ENCODE measurements at regions not wholly inside any gene's neighbourhood (a gene's known extent, or its start where the extent isn't known, plus 50 kb on each side); places are given as distances from the start of the nearest gene placed in this dataset.

DNA sequence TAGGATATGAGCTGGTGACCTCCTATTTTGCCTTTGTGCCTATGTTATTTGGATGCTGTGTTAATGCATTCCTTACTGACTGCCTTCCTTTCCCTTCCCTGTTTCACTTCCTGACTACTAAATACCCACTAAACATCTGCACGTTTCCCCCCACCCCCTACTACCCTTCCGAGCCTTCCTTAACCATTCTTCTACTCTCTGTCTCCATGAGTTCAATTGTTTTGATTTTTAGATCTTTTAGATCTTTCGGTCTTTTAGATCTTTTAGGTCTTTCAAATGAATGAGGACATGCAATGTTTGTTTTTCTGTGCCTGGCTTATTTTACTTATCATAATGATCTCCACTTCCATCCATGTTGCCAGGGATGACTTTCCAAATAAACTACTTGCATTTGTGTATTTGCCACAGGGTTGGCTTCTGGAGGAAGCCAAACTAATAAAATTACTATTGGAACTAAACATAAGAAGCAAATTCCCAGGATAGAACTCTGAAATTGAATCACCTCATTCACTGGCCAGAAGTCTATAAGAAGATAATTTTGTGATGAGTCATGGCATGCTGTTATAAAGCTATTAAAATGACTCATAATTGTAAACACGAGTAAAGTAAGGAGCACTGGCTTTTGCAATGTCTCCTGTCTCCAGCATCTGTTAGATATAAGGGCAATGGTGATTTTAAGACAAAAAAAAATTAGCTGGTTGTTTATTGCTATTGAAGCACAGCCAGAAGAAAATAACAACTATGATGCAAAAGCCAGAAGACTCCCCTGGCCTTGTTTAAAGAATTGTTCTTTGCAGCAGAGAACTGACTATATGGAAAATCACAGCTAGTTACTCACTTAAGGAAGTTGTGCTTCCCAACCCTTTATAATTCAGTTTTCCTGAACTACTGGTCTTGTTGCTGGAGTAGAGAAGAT lies 586.3 kb downstream of the LRFN5 start (continued):
- TF ChIP-seq HDAC2 (IDR thresholded peaks at IDR 0.05) (no peak), CBX8 (IDR thresholded peaks at IDR 0.05) (no peak), POLR2AphosphoS2 (conservative IDR thresholded peaks at IDR 0.05; ENCODE audit: low read length) (no peak), FOXS1 (CRISPR knock-in tag; IDR thresholded peaks at IDR 0.05) (peak; percentile 29; the same call in 1 of the 2 replicates), HOXB5 (CRISPR knock-in tag; IDR thresholded peaks at IDR 0.05) (peak; percentile 68; the same call in 1 of the 2 replicates), KDM5A (IDR thresholded peaks at IDR 0.05) (no peak), EP300 (IDR thresholded peaks at IDR 0.05) (peak; percentile 76 to 85; a peak in 3 of 5 replicates), PHF8 (IDR thresholded peaks at IDR 0.05; ENCODE audit: borderline replicate concordance, low read depth) (no peak), ZC3H11A (IDR thresholded peaks at IDR 0.05) (no peak), KDM1A (IDR thresholded peaks at IDR 0.05; ENCODE audit: low read depth) (no peak), CHD2 (IDR thresholded peaks at IDR 0.05; ENCODE audit: low read length, partially characterized antibody) (no peak), RAD21 (conservative IDR thresholded peaks at IDR 0.05 in 1 of 2, IDR thresholded peaks at IDR 0.05 in 1 of 2) (peak; percentile 3 to 46; a peak in 3 of 5 replicates), HOXB13 (CRISPR knock-in tag; IDR thresholded peaks at IDR 0.05; ENCODE audit: low read depth) (peak; percentile 78; the same call in 1 of the 2 replicates), FOSL2 (IDR thresholded peaks at IDR 0.05) (peak; percentile 100), FOSL2 (CRISPR knock-in tag; IDR thresholded peaks at IDR 0.05) (peak; percentile 100), JUN (IDR thresholded peaks at IDR 0.05) (peak; percentile 91 to 96), TFCP2L1 (CRISPR knock-in tag; IDR thresholded peaks at IDR 0.05) (no peak), EHMT2 (IDR thresholded peaks at IDR 0.05; ENCODE audit: low read depth) (no peak), RNF2 (IDR thresholded peaks at IDR 0.05; ENCODE audit: borderline replicate concordance, low read depth) (no peak)
- TF ChIP-seq, protein P1, sequence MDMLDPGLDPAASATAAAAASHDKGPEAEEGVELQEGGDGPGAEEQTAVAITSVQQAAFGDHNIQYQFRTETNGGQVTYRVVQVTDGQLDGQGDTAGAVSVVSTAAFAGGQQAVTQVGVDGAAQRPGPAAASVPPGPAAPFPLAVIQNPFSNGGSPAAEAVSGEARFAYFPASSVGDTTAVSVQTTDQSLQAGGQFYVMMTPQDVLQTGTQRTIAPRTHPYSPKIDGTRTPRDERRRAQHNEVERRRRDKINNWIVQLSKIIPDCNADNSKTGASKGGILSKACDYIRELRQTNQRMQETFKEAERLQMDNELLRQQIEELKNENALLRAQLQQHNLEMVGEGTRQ (IDR thresholded peaks at IDR 0.05): no peak
- TF ChIP-seq, protein P2, sequence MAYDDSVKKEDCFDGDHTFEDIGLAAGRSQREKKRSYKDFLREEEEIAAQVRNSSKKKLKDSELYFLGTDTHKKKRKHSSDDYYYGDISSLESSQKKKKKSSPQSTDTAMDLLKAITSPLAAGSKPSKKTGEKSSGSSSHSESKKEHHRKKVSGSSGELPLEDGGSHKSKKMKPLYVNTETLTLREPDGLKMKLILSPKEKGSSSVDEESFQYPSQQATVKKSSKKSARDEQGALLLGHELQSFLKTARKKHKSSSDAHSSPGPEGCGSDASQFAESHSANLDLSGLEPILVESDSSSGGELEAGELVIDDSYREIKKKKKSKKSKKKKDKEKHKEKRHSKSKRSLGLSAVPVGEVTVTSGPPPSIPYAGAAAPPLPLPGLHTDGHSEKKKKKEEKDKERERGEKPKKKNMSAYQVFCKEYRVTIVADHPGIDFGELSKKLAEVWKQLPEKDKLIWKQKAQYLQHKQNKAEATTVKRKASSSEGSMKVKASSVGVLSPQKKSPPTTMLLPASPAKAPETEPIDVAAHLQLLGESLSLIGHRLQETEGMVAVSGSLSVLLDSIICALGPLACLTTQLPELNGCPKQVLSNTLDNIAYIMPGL (CRISPR knock-in tag; IDR thresholded peaks at IDR 0.05; ENCODE audit: borderline replicate concordance): no peak
- TF ChIP-seq, protein P3, sequence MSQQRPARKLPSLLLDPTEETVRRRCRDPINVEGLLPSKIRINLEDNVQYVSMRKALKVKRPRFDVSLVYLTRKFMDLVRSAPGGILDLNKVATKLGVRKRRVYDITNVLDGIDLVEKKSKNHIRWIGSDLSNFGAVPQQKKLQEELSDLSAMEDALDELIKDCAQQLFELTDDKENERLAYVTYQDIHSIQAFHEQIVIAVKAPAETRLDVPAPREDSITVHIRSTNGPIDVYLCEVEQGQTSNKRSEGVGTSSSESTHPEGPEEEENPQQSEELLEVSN (IDR thresholded peaks at IDR 0.05; ENCODE audit: borderline replicate concordance, low read depth): no peak
- TF ChIP-seq, protein P4, sequence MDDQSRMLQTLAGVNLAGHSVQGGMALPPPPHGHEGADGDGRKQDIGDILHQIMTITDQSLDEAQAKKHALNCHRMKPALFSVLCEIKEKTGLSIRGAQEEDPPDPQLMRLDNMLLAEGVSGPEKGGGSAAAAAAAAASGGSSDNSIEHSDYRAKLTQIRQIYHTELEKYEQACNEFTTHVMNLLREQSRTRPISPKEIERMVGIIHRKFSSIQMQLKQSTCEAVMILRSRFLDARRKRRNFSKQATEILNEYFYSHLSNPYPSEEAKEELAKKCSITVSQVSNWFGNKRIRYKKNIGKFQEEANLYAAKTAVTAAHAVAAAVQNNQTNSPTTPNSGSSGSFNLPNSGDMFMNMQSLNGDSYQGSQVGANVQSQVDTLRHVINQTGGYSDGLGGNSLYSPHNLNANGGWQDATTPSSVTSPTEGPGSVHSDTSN (IDR thresholded peaks at IDR 0.05): no peak

DNA sequence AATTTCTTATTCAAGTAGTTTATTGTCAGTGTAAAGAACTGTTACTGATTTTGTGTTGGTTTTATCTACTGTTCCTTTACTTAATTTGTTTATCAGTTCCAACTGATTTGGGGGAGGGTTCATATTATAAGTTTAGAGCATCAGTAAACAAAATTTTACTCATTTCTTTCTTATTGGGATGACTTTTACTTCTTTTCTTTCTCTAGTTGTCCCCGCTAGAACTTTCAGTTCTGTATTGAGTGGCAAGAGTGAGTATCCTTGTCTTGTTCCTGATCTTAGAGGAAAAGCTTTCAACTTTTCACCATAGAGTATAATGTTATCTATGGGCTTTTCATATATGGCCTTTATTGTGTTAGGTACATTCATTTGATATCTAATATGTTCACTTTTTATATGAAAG lies 584.1 kb downstream of the LRFN5 start:
- no peak overlapping the region for H3K4me3 ChIP-seq
- FAIRE-seq (no peak), DNase-seq (ENCODE audit: low read depth in 1 of 2, low spot score in 1 of 2) (no peak), ATAC-seq (no peak)
- CTCF ChIA-PET: no interaction called here
- POLR2A ChIA-PET: no interaction called here
- 97% methylated on average over 1 of the region's 1 CpG for WGBS (ENCODE audit: missing lambda C conversion rate)
- peaks cover 19% of the 10 kb centered on the region for H3K4me1 ChIP-seq
- H3K27ac ChIP-seq: no peak overlapping the region
- no peak overlapping the region for H3K4me2 ChIP-seq
- H3K9me3 ChIP-seq: no peaks in the 10 kb centered on the region
- TF ChIP-seq RNF2 (IDR thresholded peaks at IDR 0.05; ENCODE audit: borderline replicate concordance, low read depth) (no peak), SMC3 (IDR thresholded peaks at IDR 0.05) (no peak), GATA3 (IDR thresholded peaks at IDR 0.05; ENCODE audit: borderline replicate concordance) (no peak), POLR2AphosphoS2 (conservative IDR thresholded peaks at IDR 0.05; ENCODE audit: low read length) (no peak), HEYL (CRISPR knock-in tag; IDR thresholded peaks at IDR 0.05) (no peak), FOSL2 (IDR thresholded peaks at IDR 0.05) (no peak), FOSL2 (CRISPR knock-in tag; IDR thresholded peaks at IDR 0.05) (no peak), KDM5A (IDR thresholded peaks at IDR 0.05) (no peak), CHD2 (IDR thresholded peaks at IDR 0.05; ENCODE audit: low read length, partially characterized antibody) (no peak), ZC3H11A (IDR thresholded peaks at IDR 0.05) (no peak), FOSB (CRISPR knock-in tag; IDR thresholded peaks at IDR 0.05) (no peak), CBX2 (IDR thresholded peaks at IDR 0.05; ENCODE audit: borderline replicate concordance, low read depth) (no peak), MYC (IDR thresholded peaks at IDR 0.05; ENCODE audit: borderline replicate concordance, low read length) (no peak), ESRRA (IDR thresholded peaks at IDR 0.05; ENCODE audit: borderline replicate concordance, low read length) (no peak), KDM1A (IDR thresholded peaks at IDR 0.05; ENCODE audit: low read depth) (no peak), PHF8 (IDR thresholded peaks at IDR 0.05; ENCODE audit: borderline replicate concordance, low read depth) (no peak)
- TF ChIP-seq, protein P3 (IDR thresholded peaks at IDR 0.05; ENCODE audit: borderline replicate concordance, low read depth): no peak
- TF ChIP-seq, protein P5, sequence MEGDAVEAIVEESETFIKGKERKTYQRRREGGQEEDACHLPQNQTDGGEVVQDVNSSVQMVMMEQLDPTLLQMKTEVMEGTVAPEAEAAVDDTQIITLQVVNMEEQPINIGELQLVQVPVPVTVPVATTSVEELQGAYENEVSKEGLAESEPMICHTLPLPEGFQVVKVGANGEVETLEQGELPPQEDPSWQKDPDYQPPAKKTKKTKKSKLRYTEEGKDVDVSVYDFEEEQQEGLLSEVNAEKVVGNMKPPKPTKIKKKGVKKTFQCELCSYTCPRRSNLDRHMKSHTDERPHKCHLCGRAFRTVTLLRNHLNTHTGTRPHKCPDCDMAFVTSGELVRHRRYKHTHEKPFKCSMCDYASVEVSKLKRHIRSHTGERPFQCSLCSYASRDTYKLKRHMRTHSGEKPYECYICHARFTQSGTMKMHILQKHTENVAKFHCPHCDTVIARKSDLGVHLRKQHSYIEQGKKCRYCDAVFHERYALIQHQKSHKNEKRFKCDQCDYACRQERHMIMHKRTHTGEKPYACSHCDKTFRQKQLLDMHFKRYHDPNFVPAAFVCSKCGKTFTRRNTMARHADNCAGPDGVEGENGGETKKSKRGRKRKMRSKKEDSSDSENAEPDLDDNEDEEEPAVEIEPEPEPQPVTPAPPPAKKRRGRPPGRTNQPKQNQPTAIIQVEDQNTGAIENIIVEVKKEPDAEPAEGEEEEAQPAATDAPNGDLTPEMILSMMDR (IDR thresholded peaks at IDR 0.05): no peak
